H1 (cell line): ENCODE measurements at regions not wholly inside any gene's neighbourhood (a gene's known extent, or its start where the extent isn't known, plus 50 kb on each side); places are given as distances from the start of the nearest gene placed in this dataset.

Experiments
- ATF2 ChIP-seq: IDR thresholded peaks from 2 replicates; pipeline ENCODE4 v1.6.1; 2012; ENCODE audit warnings: low read length, inconsistent platforms
- ATF3 ChIP-seq: IDR thresholded peaks from 2 replicates; pipeline ENCODE4 v1.6.1; 2011; ENCODE audit warnings: low read depth, mild to moderate bottlenecking, low read length; ENCODE audit not compliant: insufficient read depth
- CBX8 ChIP-seq: fragments of 300-800, 300-1000 bp; sonication (generic); IDR thresholded peaks from 2 replicates; pipeline ENCODE4 v1.7.1; 2016; ENCODE audit warnings: low read depth, low read length, borderline replicate concordance
- CEBPB ChIP-seq: IDR thresholded peaks from 2 replicates; pipeline ENCODE4 v1.6.1; 2012; ENCODE audit warnings: low read depth, low read length
- CTCF ChIP-seq, 3 experiments: IDR thresholded peaks; 1 replicate in 2 of 3; 2 replicates in 1 of 3; pipeline versions ENCODE4 v1.5.1 to v1.6.1; 2011; ENCODE audit warnings: low read length in 3 of 3, mild to moderate bottlenecking in 3 of 3, inconsistent platforms in 2 of 3, low read depth in 1 of 3, moderate library complexity in 1 of 3; ENCODE audit not compliant: insufficient read depth in 1 of 3; ENCODE audit errors: control extremely low read depth in 1 of 3
- EGR1 ChIP-seq: IDR thresholded peaks from 2 replicates; pipeline ENCODE4 v1.6.1; 2011; ENCODE audit warnings: low read depth, low read length, borderline replicate concordance
- JUN ChIP-seq: IDR thresholded peaks from 2 replicates; pipeline ENCODE4 v1.6.1; 2011; ENCODE audit warnings: low read depth, mild to moderate bottlenecking, improper control_type of control experiment, low read length
- MAFK ChIP-seq: IDR thresholded peaks from 2 replicates; pipeline ENCODE4 v1.6.1; 2012; ENCODE audit warnings: low read depth, mild to moderate bottlenecking, improper control_type of control experiment, low read length
- MAX ChIP-seq: IDR thresholded peaks from 2 replicates; pipeline ENCODE4 v1.6.1; 2012; ENCODE audit warnings: inconsistent platforms
- POLR2A ChIP-seq, 2 experiments: IDR thresholded peaks; 1 replicate in 1 of 2; 2 replicates in 1 of 2; pipeline ENCODE4 v1.6.1; 2011; ENCODE audit warnings: low read depth in 2 of 2, low read length in 2 of 2, mild to moderate bottlenecking in 2 of 2; ENCODE audit errors: control extremely low read depth in 1 of 2
- POLR2AphosphoS5 ChIP-seq: IDR thresholded peaks from 2 replicates; pipeline ENCODE4 v1.6.1; 2011; ENCODE audit warnings: low read depth, low read length
- SP1 ChIP-seq: IDR thresholded peaks from 2 replicates; pipeline ENCODE4 v1.6.1; 2011; ENCODE audit warnings: low read depth, low read length
- YY1 ChIP-seq: IDR thresholded peaks from 2 replicates; pipeline ENCODE4 v1.6.1; 2011; ENCODE audit warnings: low read depth, mild to moderate bottlenecking, low read length

- TF ChIP-seq ATF3, result no peak
- no peak for TF ChIP-seq CTCF (IDR thresholded peaks at IDR 0.05; ENCODE audit: control extremely low read depth in 1 of 3, insufficient read depth in 1 of 3, low read depth in 1 of 3, low read length in 3 of 3)
- no peak for TF ChIP-seq POLR2A (IDR thresholded peaks at IDR 0.05; ENCODE audit: control extremely low read depth in 1 of 2, low read depth in 2 of 2, low read length in 2 of 2)
- TF ChIP-seq YY1, result no peak
- no peak for TF ChIP-seq CBX8
- TF ChIP-seq CEBPB, result no peak
- TF ChIP-seq SP1, result no peak
- TF ChIP-seq EGR1, result no peak
- TF ChIP-seq MAFK, result no peak
- TF ChIP-seq MAX, result no peak
- TF ChIP-seq ATF2, result no peak
- no peak for TF ChIP-seq POLR2AphosphoS5
- TF ChIP-seq JUN, result no peak
These were observed 392.5 kb downstream of the GBA3 start for GRCh38 chr4:23085249-23085568.
